HEK293 (cell line): ENCODE measurements at regions not wholly inside any gene's neighbourhood (a gene's known extent, or its start where the extent isn't known, plus 50 kb on each side); places are given as distances from the start of the nearest gene placed in this dataset.

Source experiments
- MYNN ChIP-seq: fragments of 450-650 bp; formaldehyde crosslinking; IDR thresholded peaks from 2 replicates; pipeline ENCODE4 v1.5.1; 2016; ENCODE audit warnings: missing biosample characterization, missing genetic modification characterization, borderline replicate concordance
- ZNF24 ChIP-seq: fragments of 450-650 bp; formaldehyde crosslinking; IDR thresholded peaks from 2 replicates; pipeline ENCODE4 v1.5.1; 2016; ENCODE audit warnings: missing biosample characterization, missing genetic modification characterization

GRCh38 chr5:36459176-36460135 lies 146.9 kb upstream of the SLC1A3 start:
- no peak for TF ChIP-seq ZNF24 (tag by site-specific recombination)
- TF ChIP-seq MYNN (tag by site-specific recombination): no peak
